Ishikawa (cell line): ENCODE measurements at regions not wholly inside any gene's neighbourhood (a gene's known extent, or its start where the extent isn't known, plus 50 kb on each side); places are given as distances from the start of the nearest gene placed in this dataset.

Experiments
- CEBPB ChIP-seq: IDR thresholded peaks from 2 replicates; pipeline ENCODE4 v1.6.1; 2012
- CREB1 ChIP-seq: IDR thresholded peaks from 2 replicates; pipeline ENCODE4 v1.6.1; 2012; ENCODE audit warnings: low read depth
- EGR1 ChIP-seq: IDR thresholded peaks from 2 replicates; pipeline ENCODE4 v1.6.1; 2012
- EP300 ChIP-seq: IDR thresholded peaks from 2 replicates; pipeline ENCODE4 v1.6.1; 2012; ENCODE audit warnings: borderline replicate concordance
- FOXM1 ChIP-seq: IDR thresholded peaks from 2 replicates; pipeline ENCODE4 v1.6.1; 2012; ENCODE audit warnings: low read depth, borderline replicate concordance
- MAX ChIP-seq: IDR thresholded peaks from 2 replicates; pipeline ENCODE4 v1.6.1; 2012
- NFIC ChIP-seq: IDR thresholded peaks from 2 replicates; pipeline ENCODE4 v1.6.1; 2012
- RAD21 ChIP-seq: IDR thresholded peaks from 2 replicates; pipeline ENCODE4 v1.6.1; 2012; ENCODE audit warnings: low read depth
- REST ChIP-seq: IDR thresholded peaks from 2 replicates; pipeline ENCODE4 v1.6.1; 2012; ENCODE audit warnings: low read depth, mild to moderate bottlenecking
- TAF1 ChIP-seq: IDR thresholded peaks from 2 replicates; pipeline ENCODE4 v1.6.1; 2012; ENCODE audit warnings: low read depth, mild to moderate bottlenecking
- TCF12 ChIP-seq: IDR thresholded peaks from 2 replicates; pipeline ENCODE4 v1.6.1; 2012; ENCODE audit warnings: low read depth
- TEAD4 ChIP-seq: IDR thresholded peaks from 2 replicates; pipeline ENCODE4 v1.6.1; 2012
- USF1 ChIP-seq: IDR thresholded peaks from 2 replicates; pipeline ENCODE4 v1.6.1; 2012
- YY1 ChIP-seq: IDR thresholded peaks from 2 replicates; pipeline ENCODE4 v1.6.1; 2012; ENCODE audit warnings: low read depth
- ZBTB7A ChIP-seq: IDR thresholded peaks from 2 replicates; pipeline ENCODE4 v1.6.1; 2012; ENCODE audit warnings: low read depth

GRCh38 chr3:153426344-153426743 lies 264.3 kb downstream of the RAP2B start:
- no peak for TF ChIP-seq TEAD4
- no peak for TF ChIP-seq MAX
- no peak for TF ChIP-seq REST
- TF ChIP-seq RAD21: no peak
- no peak for TF ChIP-seq FOXM1
- TF ChIP-seq EGR1: no peak
- TF ChIP-seq USF1: no peak
- TF ChIP-seq EP300: no peak
- no peak for TF ChIP-seq CEBPB
- no peak for TF ChIP-seq TCF12
- no peak for TF ChIP-seq ZBTB7A
- no peak for TF ChIP-seq NFIC
- TF ChIP-seq CREB1: no peak
- TF ChIP-seq YY1: no peak
- TF ChIP-seq TAF1: no peak

GRCh38 chr3:153426803-153427202 lies 264.8 kb downstream of the RAP2B start:
- TF ChIP-seq MAX (no peak), TCF12 (no peak), TAF1 (no peak), FOXM1 (no peak), USF1 (no peak), CREB1 (no peak), NFIC (no peak), ZBTB7A (no peak), EP300 (no peak), EGR1 (no peak), CEBPB (no peak), RAD21 (no peak)

GRCh38 chr3:153429821-153430220 lies 267.8 kb downstream of the RAP2B start:
- no peak for TF ChIP-seq TCF12
- TF ChIP-seq ZBTB7A: no peak
- no peak for TF ChIP-seq YY1
- TF ChIP-seq CEBPB: no peak
- no peak for TF ChIP-seq MAX
- TF ChIP-seq EP300: no peak
- TF ChIP-seq TEAD4: no peak
- TF ChIP-seq TAF1: no peak
- TF ChIP-seq RAD21: no peak

GRCh38 chr3:153431076-153431475 lies 269.1 kb downstream of the RAP2B start:
- TF ChIP-seq TCF12 (no peak), FOXM1 (no peak), EGR1 (no peak)

GRCh38 chr3:153437666-153438065 lies 275.6 kb downstream of the RAP2B start:
- no peak for TF ChIP-seq ZBTB7A
- TF ChIP-seq NFIC: no peak
- no peak for TF ChIP-seq YY1
- TF ChIP-seq CREB1: no peak
- TF ChIP-seq TAF1: no peak
- no peak for TF ChIP-seq CEBPB
- no peak for TF ChIP-seq FOXM1
- no peak for TF ChIP-seq USF1
- TF ChIP-seq RAD21: no peak
- TF ChIP-seq EGR1: no peak
- no peak for TF ChIP-seq TCF12
- TF ChIP-seq REST: no peak
- TF ChIP-seq TEAD4: no peak
- TF ChIP-seq MAX: no peak

GRCh38 chr3:153438271-153438670 lies 276.2 kb downstream of the RAP2B start:
- TF ChIP-seq MAX: no peak
- TF ChIP-seq TAF1: no peak
- TF ChIP-seq EGR1: no peak
- no peak for TF ChIP-seq EP300
- TF ChIP-seq FOXM1: no peak
- no peak for TF ChIP-seq USF1
- no peak for TF ChIP-seq RAD21
- no peak for TF ChIP-seq TCF12
- TF ChIP-seq REST: no peak
